Pulmonary artery endothelial cell (primary cell): ENCODE measurements at regions not wholly inside any gene's neighbourhood (a gene's known extent, or its start where the extent isn't known, plus 50 kb on each side); places are given as distances from the start of the nearest gene placed in this dataset.

Experiments used
- DNase-seq: peaks from one replicate; pipeline ENCODE4 v3.0.0-alpha.2; 2011; ENCODE audit warnings: low read depth, low spot score

GRCh38 chr3:72185549-72186399 is 400.8 kb upstream of the PROK2 start:
- DNase-seq: peak; percentile 15

GRCh38 chr3:72183489-72183888 is 398.5 kb upstream of the PROK2 start:
- no peak for DNase-seq

GRCh38 chr3:72182206-72182605 is 397.3 kb upstream of the PROK2 start:
- no peak for DNase-seq

- DNase-seq: no peak
These were observed 396.3 kb upstream of the PROK2 start for GRCh38 chr3:72181251-72181650.

- no peak for DNase-seq
These were observed 395.5 kb upstream of the PROK2 start for GRCh38 chr3:72180405-72180804.

- no peak for DNase-seq
These were observed 394.1 kb upstream of the PROK2 start for GRCh38 chr3:72179107-72179464.

GRCh38 chr3:72178463-72179106 is 393.6 kb upstream of the PROK2 start:
- no peak for DNase-seq

- no peak for DNase-seq
These were observed 392.4 kb upstream of the PROK2 start for GRCh38 chr3:72177075-72178050.

- DNase-seq: no peak
These were observed 391.6 kb upstream of the PROK2 start for GRCh38 chr3:72176537-72177041.

- DNase-seq: no peak
These were observed 390.4 kb upstream of the PROK2 start for GRCh38 chr3:72175296-72175858.

GRCh38 chr3:72174890-72175289 is 389.9 kb upstream of the PROK2 start:
- DNase-seq: no peak

- DNase-seq: no peak
These were observed 389.1 kb upstream of the PROK2 start for GRCh38 chr3:72174040-72174439.

- no peak for DNase-seq
These were observed 387.0 kb upstream of the PROK2 start for GRCh38 chr3:72171946-72172345.

- DNase-seq: no peak
These were observed 386.5 kb upstream of the PROK2 start for GRCh38 chr3:72171463-72171881.

GRCh38 chr3:72169561-72170472 is 384.9 kb upstream of the PROK2 start:
- no peak for DNase-seq

GRCh38 chr3:72169120-72169519 is 384.2 kb upstream of the PROK2 start:
- DNase-seq: no peak

GRCh38 chr3:72165808-72166207 is 380.9 kb upstream of the PROK2 start:
- no peak for DNase-seq

- DNase-seq: no peak
These were observed 380.4 kb upstream of the PROK2 start for GRCh38 chr3:72165317-72165716.

GRCh38 chr3:72164635-72164978 is 379.7 kb upstream of the PROK2 start:
- DNase-seq: no peak
